MCF 10A (cell line): ENCODE measurements at regions not wholly inside any gene's neighbourhood (a gene's known extent, or its start where the extent isn't known, plus 50 kb on each side); places are given as distances from the start of the nearest gene placed in this dataset.

Experiments
- BruUV-seq: library from RNA; stranded (reverse); fragments of 400-500 nt; replicated peaks from 2 replicates; lab custom pipeline; 2021; lab: Mats Ljungman, UMichigan
- CTCF ChIA-PET: fragments of 300-600 bp; sonication (Branson Sonifier 250); formaldehyde crosslinking; extraction: SDS; loops from one replicate; lab custom pipeline; 2021; ENCODE audit warnings: antibody characterized with exemption, inconsistent platforms; lab: Yijun Ruan, JAX
- POLR2A ChIA-PET: fragments of 300-600, 350-650 bp; sonication (Branson Sonifier 250); formaldehyde crosslinking; extraction: SDS; loops from one replicate; lab custom pipeline; 2020; ENCODE audit warnings: antibody characterized with exemption, inconsistent platforms; lab: Yijun Ruan, JAX
- DNase-seq: peaks from one replicate; pipeline ENCODE4 v3.0.0-alpha.2; 2018; ENCODE audit not compliant: unreplicated experiment
- H3K27ac Mint-ChIP-seq: one replicate; pipeline ENCODE4 v1.8.0; 2022; ENCODE audit warnings: mild to moderate bottlenecking, low read depth, mixed read lengths; ENCODE audit not compliant: unreplicated experiment
- H3K27me3 Mint-ChIP-seq: one replicate; pipeline ENCODE4 v1.8.0; 2022; ENCODE audit warnings: mixed read lengths; ENCODE audit not compliant: insufficient read depth, unreplicated experiment
- H3K36me3 Mint-ChIP-seq: one replicate; pipeline ENCODE4 v1.8.0; 2022; ENCODE audit warnings: mild to moderate bottlenecking, moderate library complexity, mixed read lengths; ENCODE audit not compliant: insufficient read depth, unreplicated experiment
- H3K4me1 Mint-ChIP-seq: one replicate; pipeline ENCODE4 v1.8.0; 2022; ENCODE audit warnings: mixed read lengths; ENCODE audit not compliant: insufficient read depth, unreplicated experiment
- H3K4me3 Mint-ChIP-seq: one replicate; pipeline ENCODE4 v1.8.0; 2022; ENCODE audit warnings: mild to moderate bottlenecking, moderate library complexity, mixed read lengths; ENCODE audit not compliant: unreplicated experiment
- H3K9me3 Mint-ChIP-seq: one replicate; pipeline ENCODE4 v1.8.0; 2022; ENCODE audit warnings: mixed read lengths; ENCODE audit not compliant: unreplicated experiment
- CTCF ChIP-seq: fragments of 200-600 bp; IDR thresholded peaks from one replicate; pipeline ENCODE4 v1.8.0; 2022; ENCODE audit warnings: antibody characterized with exemption, mild to moderate bottlenecking; ENCODE audit not compliant: unreplicated experiment
- intact Hi-C: fragments of 100-400 bp; cut with micrococcal nuclease; formaldehyde crosslinking; loops from 2 replicates; pipeline ENCODE4 v1.14.1; 2022

GRCh38 chr2:12080360-12080759 lies 333.9 kb downstream of the LPIN1 start:
- CTCF ChIA-PET: interaction anchor here (0.6 kb wide), 4 partner anchors 51 to 648 kb away, joined by 3 to 6 read pairs (median 4); no protein-coding TSS in a partner anchor
- no peaks in the 10 kb centered on the region for H3K27me3 Mint-ChIP-seq
- H3K4me3 Mint-ChIP-seq: no peak overlapping the region
- no peak overlapping the region for H3K27ac Mint-ChIP-seq
- POLR2A ChIA-PET: interaction anchor here (0.5 to 1.2 kb wide), 2 partner anchors 58 to 74 kb away, joined by 3 read pairs; no protein-coding TSS in a partner anchor
- no peaks in the 10 kb centered on the region for H3K36me3 Mint-ChIP-seq
- TF ChIP-seq CTCF: no peak
- DNase-seq: no peak
- intact Hi-C loops: no loop called here
- BruUV-seq: no TSS peak
- H3K4me1 Mint-ChIP-seq: peaks cover 14% of the 10 kb centered on the region
- no peaks in the 10 kb centered on the region for H3K9me3 Mint-ChIP-seq

GRCh38 chr2:12081481-12082210 lies 335.2 kb downstream of the LPIN1 start:
- no peak for TF ChIP-seq CTCF
- CTCF ChIA-PET: interaction anchor here (0.7 kb wide), 1 partner anchor 296 kb away, joined by 3 read pairs; no protein-coding TSS in a partner anchor
- Mint-ChIP-seq H3K36me3 (no peaks in the 10 kb centered on the region), H3K27ac (no peak overlapping the region), H3K9me3 (no peaks in the 10 kb centered on the region), H3K27me3 (no peaks in the 10 kb centered on the region), H3K4me1 (peaks cover 10% of the 10 kb centered on the region), H3K4me3 (no peak overlapping the region)
- BruUV-seq: no TSS peak
- intact Hi-C loops: no loop called here
- POLR2A ChIA-PET: interaction anchor here (0.7 kb wide), 1 partner anchor 82 kb away, joined by 5 read pairs; no protein-coding TSS in a partner anchor
- DNase-seq: no peak

GRCh38 chr2:12083081-12083581 lies 336.7 kb downstream of the LPIN1 start:
- POLR2A ChIA-PET: no interaction called here
- Mint-ChIP-seq H3K4me3 (no peak overlapping the region), H3K36me3 (no peaks in the 10 kb centered on the region), H3K27me3 (no peaks in the 10 kb centered on the region), H3K27ac (no peak overlapping the region), H3K9me3 (no peaks in the 10 kb centered on the region), H3K4me1 (peaks cover 16% of the 10 kb centered on the region)
- no peak for TF ChIP-seq CTCF
- no TSS peak for BruUV-seq
- intact Hi-C loops: no loop called here
- no peak for DNase-seq
- CTCF ChIA-PET: interaction anchor here (0.6 kb wide), 1 partner anchor 635 kb away, joined by 3 read pairs; no protein-coding TSS in a partner anchor

- peak; percentile 42 for DNase-seq
- Mint-ChIP-seq H3K9me3 (peaks cover 2% of the 10 kb centered on the region), H3K27ac (no peak overlapping the region), H3K4me1 (peaks cover 20% of the 10 kb centered on the region), H3K36me3 (no peaks in the 10 kb centered on the region), H3K27me3 (no peaks in the 10 kb centered on the region), H3K4me3 (no peak overlapping the region)
- BruUV-seq: no TSS peak
- no peak for TF ChIP-seq CTCF
- ChIA-PET POLR2A (no interaction called here), CTCF (interaction anchor here (0.6 kb wide), 1 partner anchor 635 kb away, joined by 3 read pairs; no protein-coding TSS in a partner anchor)
- intact Hi-C loops: no loop called here
Measured at GRCh38 chr2:12083713-12084419, 337.4 kb downstream of the LPIN1 start.
